Inferior parietal cortex (tissue), 1 donor: ENCODE measurements at regions not wholly inside any gene's neighbourhood (a gene's known extent, or its start where the extent isn't known, plus 50 kb on each side); places are given as distances from the start of the nearest gene placed in this dataset.

Experiments
- DNase-seq: peaks from one replicate; pipeline ENCODE4 v3.0.0-alpha.2; 2016; ENCODE audit errors: extremely low spot score

GRCh38 chr10:130486906-130487305, 350.7 kb downstream of the GLRX3 start:
- DNase-seq: no peak

- DNase-seq: no peak
Observed at GRCh38 chr10:130487566-130487965, 351.4 kb downstream of the GLRX3 start.

- DNase-seq: no peak
Observed at GRCh38 chr10:130489891-130490290, 353.7 kb downstream of the GLRX3 start.

- DNase-seq: no peak
Observed at GRCh38 chr10:130491011-130491692, 355.0 kb downstream of the GLRX3 start.

- no peak for DNase-seq
Observed at GRCh38 chr10:130491693-130492050, 355.5 kb downstream of the GLRX3 start.

- DNase-seq: no peak
Observed at GRCh38 chr10:130492266-130492934, 356.2 kb downstream of the GLRX3 start.

GRCh38 chr10:130493021-130493420, 356.8 kb downstream of the GLRX3 start:
- no peak for DNase-seq

DNA sequence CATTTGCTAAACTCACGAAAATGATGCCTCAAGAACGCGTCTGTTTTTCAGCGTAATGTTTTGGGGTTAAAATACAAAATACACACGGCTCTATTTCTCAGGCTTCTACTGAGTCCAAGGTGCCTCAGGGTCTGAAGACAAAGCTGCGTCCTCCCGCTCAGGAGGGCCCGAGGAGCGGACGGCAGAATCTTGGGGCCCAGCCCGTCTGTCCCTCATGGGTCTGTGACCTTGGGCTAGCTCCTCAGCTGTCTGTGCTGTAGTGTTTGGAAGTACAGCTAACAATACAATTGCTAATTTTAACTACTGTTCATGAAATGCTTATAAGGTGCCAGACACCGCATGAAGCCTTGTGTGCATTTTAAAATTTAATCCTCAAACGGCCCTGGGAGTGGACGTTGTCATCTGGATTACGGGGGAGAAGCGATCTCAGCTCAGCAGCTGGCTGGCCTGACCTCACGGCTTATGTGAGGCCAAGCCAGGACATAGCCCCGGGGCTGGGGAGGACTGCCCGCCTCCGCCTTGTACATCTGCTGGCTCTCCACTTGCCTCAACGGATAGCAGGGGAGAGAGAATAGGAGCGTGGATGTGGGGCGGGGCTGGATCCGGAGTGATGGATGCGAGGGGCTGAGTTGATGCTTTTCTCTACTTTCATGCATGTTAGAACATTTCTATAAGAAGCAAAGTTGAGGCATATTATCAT, 357.4 kb downstream of the GLRX3 start:
- DNase-seq: no peak

DNA sequence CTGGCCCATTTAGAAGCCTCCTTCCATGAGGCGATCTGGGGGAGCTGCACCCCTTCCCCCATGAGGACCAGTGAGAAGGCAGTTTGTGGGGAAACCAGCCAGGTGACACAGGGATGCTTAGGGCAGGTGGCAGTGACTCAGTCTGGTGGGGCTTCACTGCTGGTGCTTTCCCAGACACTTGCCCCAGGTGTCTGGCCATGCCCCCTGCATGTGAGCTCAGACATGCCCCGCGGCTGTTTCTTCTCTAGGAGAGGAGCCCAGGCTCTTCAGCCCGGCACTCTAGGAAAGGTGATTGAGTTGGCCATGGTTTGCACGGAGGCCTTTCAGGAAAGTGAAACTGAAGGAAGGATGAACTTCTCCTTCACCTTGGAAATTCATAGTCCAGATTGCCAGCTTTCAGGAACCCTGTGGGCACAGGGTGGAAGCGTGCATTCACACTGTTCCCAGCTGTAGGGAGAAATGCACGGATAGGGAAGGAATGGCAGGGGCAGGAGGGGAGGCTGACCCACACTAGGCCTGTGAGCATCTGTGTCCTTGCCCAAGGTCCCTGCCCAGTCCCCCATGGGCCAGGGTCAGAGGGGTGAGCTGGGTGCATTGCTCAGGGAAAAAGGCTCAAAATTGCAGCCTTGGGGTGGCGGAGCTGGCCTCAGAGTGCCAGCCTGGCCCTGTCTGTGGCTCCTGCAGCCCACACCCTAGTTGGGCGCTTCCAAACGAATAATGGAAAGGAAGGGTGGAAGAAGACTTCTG, 359.1 kb downstream of the GLRX3 start:
- DNase-seq: no peak

GRCh38 chr10:130495891-130496636, 359.9 kb downstream of the GLRX3 start:
- DNase-seq: no peak

DNA sequence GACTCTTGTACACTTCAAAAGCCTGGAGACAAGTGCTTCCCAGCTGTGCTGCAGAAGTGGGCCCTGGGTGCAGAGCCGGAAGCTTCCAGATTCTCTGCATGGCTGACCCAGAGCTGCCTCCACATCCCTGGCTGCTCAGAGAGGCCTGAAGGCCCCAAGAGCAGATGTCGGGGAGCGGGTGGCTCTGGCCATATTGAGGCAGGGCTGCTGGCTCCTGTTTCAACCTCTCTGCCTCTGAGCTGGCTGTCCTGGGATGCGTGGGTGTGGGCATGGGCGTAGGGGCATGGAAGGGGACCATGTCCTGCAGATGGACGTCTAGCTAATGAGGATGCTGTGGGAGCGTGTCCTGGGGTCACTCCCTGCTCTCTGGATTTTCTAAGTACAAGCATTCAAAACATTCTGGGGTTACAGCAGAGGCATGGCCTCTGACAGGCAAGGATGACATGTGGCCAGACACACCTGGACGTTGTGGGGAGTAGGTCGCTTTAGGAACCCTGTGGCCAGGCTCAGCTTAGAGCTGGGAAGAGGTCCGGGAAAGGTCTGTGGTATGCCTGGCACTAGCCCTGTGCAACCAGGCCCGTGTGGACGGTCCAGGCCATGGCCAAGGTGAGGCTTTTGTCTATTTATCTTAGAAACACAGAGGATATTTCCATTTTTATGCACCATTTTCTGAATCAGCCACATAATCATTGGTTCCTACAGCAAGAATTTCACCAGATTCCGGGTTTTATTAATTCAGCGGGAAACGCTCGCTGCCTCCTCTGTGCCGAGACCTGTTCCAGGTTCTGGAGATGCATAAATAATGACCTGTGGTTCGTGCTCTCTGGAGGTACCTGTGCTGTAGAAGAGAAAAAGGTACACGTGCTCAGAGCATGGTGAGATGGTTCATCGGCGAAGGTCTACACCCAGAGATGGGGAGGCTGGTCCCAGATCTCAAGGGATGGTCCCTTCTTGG, 361.1 kb downstream of the GLRX3 start:
- no peak for DNase-seq

DNA sequence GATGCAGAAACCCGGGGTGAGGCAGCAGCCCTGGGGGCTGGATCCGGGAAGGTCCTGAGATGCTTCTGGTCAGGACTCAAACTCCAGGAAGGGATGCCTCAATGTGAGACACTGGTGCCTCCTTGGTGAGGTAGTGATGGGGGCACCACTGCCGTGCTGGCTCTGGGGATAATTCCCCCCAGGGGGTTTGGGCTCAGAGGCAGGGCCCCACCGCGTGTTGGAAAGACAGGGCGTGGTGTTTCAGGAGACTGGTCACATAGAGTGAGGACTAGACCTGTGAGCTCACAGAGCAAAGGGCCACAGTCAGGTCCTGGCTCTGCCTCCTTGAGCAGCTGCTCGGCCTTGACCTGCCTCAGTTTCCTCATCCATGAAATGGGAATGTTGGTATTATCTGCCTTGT, 361.9 kb downstream of the GLRX3 start:
- no peak for DNase-seq

DNA sequence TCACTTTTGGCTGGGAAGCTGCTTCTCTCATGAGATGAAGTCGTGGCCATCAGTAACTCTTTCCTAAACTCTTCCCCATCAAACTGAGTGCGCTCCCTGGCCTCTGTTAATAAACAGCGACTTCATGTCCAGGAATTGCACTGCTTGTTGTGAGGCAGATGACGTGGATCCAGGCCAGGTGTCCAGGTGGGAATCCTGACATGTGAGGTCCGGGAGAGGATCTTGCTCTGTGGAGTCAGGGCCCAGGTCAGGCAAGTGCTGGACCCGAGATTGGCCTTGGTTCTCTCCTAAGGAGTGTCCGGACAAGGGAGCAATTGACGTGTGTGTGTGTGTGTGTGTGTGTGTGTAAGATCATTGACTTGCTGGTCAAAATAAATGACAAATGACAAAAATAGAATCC, 362.7 kb downstream of the GLRX3 start:
- DNase-seq: no peak

DNA sequence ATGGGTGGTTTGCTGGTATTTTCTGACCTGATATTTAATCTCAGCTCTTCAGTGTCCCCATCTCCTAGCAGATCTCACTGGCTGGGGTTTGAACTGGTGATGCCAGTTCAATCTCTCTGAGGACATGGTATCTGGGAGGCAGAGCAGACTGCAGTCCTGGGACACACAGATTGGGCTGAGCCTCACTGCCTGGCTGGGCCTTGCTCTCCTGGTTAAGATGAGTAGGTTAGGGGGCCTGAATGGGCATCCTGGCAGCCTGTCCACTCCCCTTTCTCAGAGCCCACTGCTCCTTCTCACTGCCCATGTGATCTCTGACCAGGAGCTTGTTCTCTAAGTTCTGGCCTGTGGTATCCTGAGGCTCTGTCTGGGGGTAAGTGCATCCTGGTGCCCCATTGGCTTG, 363.4 kb downstream of the GLRX3 start:
- DNase-seq: no peak

DNA sequence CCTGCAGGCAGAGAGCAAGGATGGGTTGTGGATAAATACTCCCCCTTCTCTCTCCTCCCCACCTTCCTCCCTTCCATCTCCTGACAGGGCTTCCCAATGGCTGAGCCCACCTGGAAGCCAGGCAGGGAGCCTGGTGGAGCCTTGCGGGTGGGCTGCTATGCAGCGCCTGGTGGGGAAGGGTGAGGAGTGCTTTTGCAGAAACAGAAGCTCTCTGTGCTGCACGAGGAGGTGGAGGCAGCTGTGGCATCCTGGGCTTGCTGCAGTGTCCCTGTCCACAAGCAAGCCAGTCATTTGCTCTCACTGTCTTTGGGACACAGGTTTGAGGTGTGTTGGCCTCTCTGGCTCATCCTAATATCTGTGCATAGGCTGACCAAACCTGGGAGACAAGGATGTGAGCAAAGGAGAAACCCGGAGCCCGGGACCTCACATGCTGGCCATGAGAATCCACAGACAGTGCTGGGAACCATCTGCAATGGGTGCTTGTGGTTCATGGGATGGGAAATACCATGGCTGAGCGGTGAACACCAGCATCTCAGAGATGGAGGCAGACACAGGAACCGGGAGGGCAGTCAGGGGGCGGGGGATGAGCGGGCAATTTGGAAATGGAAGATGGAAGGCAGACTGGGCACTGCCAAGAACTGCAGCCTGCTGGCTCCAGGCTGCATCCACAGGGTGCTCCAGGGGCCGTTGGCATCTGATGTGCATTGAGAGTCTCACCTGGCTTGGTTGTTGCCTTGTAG, 364.2 kb downstream of the GLRX3 start:
- DNase-seq: no peak

- no peak for DNase-seq
Observed at GRCh38 chr10:130507461-130507860, 371.3 kb downstream of the GLRX3 start.

DNA sequence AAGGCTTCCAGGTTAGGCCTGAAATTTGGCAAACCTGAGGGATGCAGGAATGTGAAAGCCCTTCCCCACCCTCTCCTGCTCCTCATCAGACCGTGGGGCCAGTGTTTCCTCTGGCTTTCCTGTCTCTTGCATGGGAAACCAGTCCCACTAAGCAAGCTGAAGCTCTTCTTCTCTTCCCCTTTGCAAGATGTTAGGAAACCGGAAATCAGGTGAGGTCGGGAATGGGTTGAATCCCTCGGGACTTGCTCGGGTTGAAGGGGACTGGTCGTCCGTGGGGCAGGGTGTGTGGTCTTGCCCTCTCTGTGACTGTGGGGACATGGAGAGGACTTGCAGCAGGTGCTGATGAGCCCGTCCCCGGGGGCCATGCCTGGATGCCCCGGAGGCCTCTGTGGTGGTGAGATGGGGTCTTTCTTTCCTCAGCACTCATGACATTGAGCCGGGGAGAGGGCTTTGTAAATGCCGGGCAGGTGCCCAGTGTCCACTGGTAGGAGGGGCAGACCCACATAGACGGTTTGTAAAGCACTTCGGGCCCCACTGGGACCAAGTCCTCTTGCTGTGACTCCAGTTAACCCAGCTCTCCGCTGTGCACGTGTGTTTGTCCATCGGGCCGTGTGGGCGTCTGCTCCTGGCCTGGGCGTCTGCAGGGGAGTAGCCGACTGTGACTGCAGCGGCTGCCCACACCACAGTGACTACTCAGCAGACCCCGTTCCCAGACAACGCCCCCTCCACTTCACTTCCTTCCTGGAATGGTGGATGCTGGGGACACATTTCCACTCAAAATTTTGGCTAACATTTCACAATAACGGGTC, 373.9 kb downstream of the GLRX3 start:
- no peak for DNase-seq

DNA sequence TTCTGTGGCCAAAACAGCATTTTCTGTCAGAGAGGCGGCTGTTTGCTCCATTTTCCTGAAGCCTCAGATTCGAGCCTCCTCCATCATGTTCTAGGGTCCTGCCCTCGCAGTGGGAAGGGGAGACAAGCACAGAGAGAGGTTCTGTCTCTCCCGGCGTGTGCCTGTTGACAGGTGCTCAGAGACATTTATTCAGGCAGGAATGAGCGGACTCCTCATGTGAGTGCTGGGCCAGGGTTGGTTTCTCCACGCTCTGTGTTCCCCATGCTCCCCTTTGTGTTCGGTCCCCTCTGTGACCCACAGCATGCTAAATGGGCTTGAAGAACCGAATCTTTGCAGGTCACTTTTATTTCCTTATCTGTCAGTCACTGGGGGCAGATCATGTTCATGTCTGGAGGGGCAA, 374.6 kb downstream of the GLRX3 start:
- no peak for DNase-seq

DNA sequence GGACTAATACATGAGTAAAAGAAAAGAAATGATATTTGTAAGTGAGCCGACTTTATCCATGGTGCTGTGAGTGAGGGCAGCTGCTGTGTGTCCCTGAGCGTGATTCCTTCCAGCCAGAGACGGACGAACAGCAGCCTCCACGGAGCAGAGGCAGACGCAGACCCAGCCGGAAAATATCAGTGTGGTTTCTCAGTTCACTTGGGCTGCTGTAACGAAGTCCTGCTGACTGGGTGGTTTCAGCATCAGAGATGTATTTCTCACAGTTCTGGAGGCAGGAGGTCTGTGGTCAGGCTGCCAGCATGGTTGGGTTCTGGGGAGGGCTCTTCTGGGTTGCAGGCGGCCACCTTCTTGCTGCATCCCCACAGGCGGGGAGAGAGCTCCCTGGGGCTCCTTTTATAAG, 375.6 kb downstream of the GLRX3 start:
- no peak for DNase-seq
